ENCODE measurements at regions not wholly inside any gene's neighbourhood (a gene's known extent, or its start where the extent isn't known, plus 50 kb on each side); places are given as distances from the start of the nearest gene placed in this dataset.

DNA sequence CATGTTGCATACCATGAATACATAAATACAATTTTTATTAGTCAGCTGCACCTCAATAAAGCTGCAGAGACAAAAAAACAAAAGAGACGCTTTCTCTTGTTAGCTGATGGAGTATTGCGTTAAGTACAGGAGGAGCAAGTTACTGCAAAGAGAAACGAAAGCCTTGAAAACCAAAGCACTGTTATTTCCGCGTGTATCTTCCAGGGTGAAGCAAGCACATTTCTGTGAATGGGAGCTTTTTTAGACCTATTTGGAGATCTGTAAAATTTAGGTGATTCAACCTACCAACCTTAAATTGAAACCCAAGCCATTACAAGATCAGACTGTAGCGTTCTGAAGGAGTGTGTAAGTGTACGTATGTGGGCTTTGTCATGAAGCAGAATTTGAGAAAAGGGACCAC lies 390.4 kb downstream of the SOX9 start:
- DNase-seq, result no peak

DNA sequence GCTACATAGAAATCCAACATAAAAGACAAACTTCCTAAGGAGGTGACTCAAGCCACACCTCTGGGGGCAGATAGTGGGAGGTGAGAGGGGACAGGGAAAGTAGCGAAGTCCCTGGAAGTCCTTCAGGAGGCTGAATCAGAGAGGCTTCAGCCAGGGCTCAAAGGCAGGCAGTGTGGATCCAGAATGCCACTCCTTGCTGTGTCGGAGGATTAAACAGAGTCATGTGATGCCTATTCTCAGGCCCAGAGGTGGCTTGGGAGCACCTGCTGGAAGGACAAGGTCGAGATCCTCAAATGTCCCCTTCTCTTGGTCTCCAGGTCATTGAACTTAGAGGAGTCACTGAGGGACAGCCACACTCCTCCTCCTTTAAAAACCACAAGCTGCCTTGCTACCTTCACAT lies 391.1 kb downstream of the SOX9 start:
- DNase-seq, result no peak

DNA sequence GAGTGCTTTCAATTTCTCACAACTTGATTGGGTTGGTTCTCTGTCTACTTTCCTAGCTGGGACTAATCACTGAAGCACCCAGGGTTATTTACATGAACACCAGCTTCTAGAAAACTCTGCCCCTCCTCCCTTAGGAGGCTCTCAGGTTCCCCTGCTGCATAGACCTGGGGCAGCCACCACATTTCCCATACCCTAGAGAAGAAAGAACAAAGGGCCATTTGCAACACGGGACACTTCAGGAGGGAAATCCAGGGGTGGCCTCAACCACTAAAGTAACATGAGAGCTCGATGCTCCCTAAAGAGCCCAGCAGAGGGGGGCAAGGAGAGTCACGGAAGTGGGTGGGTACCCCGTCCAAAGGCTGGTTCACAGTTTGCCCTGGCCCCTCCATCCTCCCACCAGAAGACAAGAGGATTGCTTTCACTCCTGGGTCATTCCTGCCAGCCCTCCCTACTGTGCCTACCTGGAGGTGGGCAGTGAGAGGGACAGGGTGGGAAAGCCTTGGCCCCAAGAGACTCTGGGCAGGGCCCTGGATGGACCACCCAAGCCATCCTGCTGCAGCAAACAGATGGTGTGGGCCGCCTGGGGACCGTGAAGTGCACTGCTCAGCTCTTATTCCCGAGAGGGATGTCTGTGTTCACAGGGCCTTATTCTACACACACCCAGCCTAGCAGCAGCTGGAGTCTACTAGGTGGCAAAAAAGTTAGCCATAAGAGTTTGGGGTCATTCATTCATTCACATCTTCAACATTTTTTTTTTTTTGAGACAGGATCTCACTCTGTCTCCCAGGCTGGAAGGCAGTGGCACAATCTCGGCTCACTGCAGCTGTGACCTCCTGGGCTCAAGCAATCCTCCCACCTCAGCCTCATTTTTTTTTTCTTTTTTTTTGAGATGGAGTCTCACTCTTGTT lies 392.1 kb downstream of the SOX9 start:
- DNase-seq, result no peak

DNA sequence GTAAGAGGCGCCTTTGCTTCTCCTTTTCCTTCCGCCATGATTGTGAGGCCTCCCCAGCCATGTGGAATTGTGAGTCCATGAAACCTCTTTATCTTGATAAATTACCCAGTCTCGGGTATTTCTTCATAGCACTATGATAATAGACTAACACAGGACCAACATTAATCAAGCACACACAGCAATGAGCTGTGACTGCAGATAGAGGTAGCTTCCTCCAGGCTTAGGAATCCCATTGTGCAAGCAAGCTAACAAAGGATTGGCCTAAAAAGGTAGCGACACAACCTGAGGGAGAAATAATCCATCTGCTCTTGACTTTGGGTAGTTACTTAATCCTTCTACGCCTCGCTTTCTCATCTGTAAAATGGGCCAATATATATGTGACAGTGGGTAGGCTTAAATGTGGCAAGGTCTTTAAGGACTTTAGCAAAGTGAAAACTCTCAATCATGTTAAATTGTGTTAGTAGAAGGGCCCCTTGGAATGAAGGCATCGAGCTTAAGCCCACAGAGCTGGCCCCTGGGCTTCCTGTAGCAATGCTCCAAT lies 393.6 kb downstream of the SOX9 start:
- DNase-seq, result no peak

DNA sequence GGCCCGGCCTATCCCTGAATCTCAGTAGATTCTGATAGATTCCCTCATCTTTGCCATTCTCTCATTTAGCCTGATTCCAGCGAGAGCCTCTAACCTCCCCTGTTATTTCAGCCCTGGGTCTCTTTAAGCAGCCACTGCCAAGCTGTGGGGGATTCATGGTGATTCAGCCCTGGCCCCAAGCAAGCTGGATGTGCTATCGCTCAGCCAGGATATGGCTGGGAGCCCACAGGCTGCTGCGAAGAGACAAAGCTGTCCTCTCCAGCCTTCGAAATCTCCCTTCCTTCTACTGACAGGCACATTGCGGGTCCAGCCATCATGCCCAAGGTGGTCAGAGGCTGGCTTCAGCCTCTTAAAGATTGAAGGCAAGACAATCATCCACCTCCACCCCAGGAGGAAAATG lies 394.1 kb downstream of the SOX9 start:
- no peak for DNase-seq

DNA sequence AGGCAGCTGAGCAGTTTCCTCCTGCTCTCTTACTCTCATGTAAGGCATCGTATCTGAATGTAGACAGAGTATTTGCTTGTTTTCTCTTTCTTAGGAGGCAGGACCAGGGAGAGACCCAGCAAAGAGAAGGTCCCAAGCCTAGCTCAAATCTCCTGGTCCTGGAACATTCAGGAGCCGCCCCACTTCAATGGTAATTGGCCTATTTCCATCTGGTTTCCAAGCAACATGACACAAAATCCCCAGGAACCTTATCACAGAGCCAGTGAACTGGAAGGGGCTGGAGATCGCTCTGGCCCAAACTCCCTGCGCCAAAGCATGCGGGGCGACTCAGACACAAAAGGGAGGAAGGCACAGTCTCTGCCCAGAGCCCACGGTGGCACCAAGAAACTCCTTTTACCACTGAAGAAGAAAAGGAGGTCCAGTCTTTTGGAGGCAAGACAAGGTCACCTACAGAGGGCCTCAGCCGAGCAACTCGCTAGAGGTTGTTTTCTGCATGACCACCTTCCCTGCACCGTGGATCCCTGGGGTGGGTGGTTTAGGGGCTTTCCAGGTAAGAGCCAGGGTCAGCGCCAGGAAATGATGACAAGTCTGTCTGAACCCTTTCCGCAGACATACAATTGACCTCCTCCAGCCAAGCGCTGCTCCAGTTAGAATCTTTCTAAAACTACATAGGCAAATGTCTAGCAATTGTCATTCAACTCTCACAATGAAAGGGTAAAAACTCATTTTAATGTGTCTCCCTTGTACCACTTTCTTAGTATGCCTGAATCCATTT lies 394.7 kb downstream of the SOX9 start:
- no peak for DNase-seq

DNA sequence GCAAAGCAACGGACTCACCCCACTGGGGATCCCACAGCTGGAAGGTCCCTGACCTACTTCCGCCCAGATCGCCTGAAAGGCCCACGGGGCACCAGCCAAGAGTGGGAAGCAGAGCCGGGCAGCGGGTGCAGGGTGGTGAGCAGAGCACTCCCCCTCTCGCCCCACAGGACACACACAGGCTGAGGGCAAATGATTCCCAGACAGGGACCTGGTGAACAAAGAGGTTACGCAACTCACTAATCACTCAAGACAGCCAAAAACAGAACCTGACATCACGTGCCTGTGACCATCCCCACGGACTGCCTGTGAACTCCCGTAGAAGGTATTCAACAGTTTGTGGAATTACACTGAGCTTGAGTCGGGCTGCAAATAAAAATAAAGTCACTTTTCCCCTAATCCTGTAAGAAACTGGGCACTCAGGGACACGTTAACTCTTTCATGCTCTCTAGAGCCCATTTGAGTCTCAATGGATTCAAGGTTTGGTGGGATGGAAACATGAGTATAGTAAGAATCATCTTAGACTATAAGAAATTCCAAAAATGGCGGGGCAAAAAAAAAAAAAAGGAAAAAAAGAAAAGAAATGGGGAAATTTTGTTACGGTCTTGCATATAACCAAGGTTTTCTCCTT lies 396.1 kb downstream of the SOX9 start:
- no peak for DNase-seq

DNA sequence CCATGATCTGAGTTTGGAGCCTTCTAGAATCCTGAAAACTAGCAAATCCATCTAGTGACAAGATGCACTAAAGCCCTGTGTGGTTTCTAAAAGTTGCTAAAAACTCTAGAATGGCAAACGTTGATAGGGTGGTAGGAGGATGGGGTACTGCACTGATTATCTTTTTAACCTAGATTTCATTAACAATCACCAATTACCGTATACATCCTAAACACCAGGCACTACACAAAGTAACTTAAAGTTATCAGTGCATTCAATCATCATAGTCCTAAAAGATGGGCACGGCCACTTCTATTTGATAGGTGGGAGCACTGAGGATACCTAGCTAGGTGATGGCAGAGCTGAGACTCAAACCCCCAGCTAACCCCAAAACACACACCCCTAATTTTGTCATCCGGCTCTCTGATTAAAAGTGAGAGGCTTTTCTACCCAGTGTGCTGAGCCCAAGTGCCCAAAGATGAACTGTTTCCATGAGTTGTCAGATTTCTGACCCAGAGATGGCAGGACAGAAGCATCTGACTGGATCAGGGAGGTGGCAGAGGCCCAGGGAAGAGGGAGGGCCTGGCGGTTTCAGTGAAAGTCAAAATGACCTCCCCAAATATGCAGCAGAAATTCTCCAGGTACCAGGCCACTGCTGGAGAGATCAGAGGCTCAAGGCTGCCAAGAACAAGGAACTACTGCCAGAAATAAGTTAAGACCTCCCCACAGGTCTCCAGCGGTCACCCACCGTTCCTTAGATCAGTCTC lies 396.8 kb downstream of the SOX9 start:
- no peak for DNase-seq

DNA sequence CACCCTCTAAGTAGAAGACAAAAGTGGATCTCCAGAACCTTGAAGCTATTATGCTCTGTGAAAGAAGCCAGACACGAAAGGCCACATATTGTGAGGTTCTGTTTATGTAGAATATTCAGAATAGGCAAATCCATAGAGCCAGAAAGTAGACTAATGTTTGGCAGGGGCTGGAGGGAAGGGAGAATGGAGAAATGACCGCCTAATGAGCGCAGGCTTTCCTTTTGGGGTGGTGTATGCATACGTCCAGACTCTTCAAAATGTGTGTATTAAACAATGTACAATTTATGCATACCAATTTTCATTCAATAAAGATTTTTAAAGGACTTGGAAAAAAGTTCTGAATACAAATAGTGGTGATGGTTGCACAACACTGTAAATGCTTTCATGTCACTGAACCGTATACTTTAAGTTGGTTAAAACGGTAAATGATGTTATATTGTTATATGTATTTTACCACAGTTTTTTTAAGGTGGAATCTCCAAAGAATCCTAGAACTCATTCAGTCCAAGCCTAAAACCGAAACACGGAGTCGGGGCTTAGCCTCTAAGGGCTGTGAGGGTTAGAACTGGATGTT lies 397.4 kb downstream of the SOX9 start:
- DNase-seq, result no peak

DNA sequence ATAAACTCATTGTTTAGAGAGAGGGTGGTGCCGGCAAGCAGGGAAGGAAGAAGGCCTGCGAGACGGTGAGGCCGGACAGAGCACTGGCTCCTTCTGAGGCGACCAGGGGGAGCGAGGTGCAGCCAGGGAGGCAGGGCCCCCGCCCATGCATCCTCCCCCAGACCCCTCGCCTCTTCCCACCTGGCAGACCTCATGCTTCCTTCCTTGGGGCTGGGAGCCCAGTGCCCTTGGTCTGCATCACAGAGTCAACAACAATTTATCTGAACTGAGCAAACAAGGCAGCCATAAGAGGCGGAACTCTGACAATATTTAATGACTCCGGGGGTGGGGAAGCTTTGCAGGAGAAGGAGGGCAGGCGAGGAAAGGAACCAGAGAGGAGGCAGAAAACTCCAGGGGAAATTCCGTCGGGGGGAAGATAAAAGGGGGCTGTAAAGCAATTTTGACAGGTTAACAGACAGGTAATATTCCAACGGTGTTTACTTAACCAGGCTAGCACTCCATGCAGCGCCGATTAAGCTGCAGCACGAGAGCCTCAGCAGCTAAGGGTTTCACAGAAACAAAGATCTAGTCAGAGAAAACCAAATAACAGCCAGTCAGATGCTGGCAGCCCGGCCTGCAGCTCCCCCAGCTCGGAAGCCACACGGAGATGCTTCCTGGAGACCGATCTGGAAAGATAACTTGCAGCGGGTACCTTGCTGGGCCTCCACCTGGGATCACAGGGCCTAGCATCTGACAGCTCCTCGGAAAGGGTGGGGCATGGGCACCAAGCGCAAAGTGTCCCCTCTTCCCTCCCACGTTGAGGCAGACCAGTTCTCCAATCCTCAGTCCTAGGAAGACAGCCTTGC lies 398.2 kb downstream of the SOX9 start:
- DNase-seq, result no peak

DNA sequence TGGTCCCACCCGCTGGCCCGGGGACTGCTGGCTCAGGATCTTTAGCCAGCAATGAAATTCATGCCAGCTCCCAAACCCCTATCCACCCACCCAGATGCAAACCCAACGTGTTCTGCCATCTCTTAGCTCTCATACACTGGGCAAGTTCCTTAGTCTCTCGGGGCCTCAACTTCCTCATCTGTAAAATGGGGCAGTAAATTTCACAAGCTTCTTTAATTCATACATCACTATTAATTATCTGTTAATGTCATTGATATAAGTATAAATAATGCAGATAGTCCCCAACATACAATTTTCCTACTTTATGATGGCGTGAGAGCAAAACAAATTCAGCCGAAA lies 398.7 kb downstream of the SOX9 start:
- DNase-seq, result no peak

DNA sequence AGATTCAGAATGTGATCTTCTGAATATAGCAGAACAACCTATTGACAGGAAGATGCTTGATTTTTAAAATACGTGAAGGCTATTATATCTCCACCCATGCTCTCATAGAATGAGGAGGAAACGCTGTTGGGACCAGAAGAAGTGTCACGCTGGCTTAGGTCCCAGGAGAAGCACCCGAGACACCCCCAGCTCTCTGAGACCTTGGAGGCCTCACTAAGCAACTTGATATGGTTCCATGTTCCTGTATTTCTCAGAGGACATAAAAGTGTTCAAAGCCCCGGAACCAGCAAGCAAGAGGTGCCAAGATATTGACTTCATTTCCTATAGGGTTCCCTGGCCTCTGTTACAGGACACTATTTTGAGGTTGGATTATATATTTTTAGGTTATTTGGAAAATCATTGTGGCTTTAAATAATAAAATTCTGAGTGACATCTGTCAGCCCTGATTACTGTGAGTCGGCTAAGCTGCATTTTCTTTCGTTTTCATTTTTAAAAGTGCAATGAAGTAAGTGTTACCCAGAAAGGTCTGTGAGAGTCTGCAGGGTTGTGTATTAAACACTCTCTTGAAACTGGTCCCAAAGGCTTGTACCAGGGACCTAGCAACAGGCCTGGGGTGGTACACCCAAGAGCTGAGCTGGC lies 400.0 kb downstream of the SOX9 start:
- no peak for DNase-seq

DNA sequence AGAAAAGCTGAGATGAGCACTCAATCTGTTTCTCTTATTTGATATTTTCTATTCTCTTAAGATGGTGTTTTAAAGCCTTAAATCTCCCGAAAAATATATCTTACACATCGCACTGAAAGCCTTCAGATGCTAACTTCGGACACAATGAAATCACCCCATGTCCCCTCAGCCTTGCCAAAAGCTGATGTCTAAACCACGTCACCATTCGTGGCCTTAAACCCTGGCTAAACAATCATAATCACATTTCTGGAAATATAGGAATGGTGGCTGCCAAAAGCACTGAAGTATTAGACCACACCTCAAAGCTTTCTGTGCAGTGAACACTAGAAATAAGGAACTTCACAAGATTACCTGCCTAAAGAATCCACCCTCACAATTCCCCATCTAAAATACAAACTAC lies 402.7 kb downstream of the SOX9 start:
- DNase-seq, result no peak

DNA sequence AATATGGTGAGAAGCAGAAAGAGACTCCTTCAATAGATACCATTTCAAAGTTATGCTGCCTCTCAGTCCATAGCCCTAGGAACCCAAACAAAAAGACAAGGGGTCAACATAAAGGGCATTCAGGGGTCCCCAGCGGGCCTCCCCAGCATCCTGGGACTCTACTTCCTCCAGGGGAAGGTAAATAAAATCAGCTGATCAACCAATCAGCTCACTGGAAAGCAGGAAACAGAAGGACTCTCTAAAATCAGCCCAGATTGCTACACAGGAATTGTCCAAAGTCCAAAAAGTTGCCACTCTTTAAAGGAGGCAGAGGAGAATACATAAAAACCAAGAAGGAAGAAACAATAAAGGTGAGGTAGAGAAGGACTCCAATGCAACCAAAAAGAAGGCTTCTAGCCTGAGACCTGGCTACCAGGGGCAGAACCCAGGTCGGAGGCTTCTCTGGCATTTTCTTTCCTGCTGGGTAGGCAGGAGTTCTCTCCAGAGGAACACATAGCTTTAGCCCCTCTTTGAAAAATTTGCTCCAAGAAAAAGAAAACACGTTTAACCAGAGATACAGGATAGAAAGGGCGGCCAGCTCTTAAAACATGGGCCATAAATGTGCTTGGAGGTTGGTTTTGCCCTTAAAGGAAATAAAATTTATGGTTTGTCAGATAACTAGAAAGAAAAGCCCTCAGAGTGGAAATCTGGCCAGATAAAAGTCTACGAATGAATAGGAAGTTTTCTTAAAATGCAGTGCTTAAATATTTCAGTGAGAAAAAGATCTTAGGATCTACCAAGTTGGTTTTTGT lies 404.6 kb downstream of the SOX9 start:
- DNase-seq, result no peak

DNA sequence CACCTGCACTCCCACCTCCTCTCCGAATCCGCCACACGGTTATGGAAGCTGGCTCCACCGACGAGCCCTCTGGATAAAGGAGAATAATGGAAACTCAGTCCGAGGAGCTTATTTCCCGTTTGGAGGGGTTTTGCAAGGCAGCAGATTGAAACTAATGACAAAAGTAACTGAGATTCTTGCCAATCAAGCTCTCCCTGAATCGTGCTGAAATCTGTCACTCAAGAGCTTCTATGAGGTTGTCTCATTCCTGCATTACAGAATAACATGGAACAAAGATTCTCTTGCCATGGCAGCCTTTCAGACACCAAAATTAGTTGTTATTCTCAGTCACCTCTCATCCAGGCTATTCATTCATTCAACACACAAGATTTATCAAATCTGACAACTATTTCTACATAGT lies 405.9 kb downstream of the SOX9 start:
- no peak for DNase-seq

DNA sequence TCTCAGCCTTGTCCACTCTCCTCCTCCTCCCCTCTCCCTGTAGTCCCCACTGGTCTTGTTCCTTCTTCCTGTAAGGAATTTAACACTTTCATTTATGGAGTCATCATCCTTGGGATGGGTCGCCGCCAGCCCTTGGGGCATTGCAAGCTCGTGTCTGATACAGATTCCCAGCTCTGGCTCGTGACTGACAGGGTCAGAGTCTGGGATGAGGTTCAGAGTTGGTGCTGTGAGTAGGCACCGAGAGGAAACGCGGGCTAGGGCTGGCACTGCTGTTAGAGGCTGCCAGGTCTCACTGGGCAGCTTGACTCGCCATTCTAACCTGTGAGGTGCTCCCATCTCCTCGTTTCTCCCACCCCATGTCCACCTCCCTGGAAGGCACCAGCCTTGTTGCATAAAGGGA lies 407.0 kb downstream of the SOX9 start:
- DNase-seq, result no peak

DNA sequence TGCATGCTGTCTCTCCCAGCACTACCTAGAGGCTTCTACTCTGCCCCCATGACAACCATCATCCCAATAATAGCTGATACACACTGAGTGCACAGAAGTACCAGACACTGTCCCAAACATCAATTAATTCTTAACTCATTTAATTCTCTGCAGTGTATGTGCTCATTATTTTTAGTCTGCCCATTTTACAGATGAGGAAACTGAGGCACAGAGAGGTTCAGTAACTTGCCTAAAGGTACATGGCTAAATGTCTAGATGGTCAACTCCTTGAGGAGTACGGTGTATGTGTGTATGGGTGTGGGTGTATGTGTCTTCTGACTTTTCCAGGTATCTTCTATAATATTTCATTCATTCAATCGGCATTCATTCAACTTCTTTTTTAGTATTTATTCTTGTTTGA lies 407.9 kb downstream of the SOX9 start:
- no peak for DNase-seq

DNA sequence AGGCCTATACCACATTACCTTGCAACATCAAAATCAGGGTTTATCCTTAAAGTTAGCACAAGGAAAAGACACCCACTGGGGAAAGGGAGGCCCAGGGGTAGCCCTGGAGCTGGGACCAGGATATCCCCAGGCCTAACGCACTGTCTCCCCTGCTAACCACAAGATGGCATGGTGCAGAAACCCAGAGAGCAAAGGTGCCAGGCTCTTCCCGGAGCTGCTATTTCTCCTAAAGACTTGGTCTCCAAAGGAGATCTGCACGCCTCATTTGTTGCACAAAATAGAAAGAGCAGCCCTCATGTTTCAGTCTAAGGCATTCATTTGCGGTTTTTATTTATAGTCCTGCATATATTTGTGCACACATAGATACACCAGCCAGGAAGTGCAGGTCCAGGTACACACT lies 408.6 kb downstream of the SOX9 start:
- no peak for DNase-seq

DNA sequence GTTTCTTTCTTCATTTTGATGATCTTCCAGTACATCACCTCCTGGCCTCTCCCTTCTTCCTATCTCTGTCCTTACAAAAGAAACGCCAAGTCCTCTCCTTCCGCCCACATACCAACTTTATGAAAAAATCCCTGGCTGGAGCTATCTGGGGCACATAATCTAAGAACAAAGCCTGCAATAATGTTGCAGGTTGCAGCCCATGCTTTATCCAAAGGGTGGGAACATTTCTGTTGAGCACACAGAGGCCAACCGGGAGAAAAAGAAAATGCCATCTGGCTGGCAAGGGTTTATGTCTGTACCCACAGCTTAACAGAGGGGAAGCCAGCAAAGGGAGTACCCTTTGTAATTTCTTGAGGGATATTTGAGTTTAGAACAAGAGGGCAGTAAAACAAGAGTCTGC lies 409.6 kb downstream of the SOX9 start:
- DNase-seq, result no peak

DNA sequence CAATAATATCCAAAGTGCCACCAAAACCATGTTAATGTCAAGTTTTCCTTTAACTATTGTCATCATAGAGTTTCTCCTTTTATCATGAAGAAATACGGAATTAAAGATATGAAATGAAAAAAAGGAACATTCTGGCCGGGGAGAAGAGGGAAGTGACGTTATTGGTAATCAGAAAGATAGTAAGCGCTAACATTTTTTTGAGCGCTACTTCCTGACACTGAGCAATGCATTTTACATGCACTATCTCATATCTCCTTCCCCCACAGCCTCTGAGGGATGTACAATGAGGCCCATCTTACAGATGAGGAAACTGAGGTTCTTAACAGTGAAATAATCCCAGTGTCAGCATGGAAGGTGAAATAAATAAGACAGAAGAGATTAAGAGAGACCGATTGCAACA lies 410.9 kb downstream of the SOX9 start:
- no peak for DNase-seq
